HEK293 (cell line): ENCODE measurements at regions not wholly inside any gene's neighbourhood (a gene's known extent, or its start where the extent isn't known, plus 50 kb on each side); places are given as distances from the start of the nearest gene placed in this dataset.

ENCODE experiments used
- CTCF ChIA-PET: fragments of 350-600 bp; formaldehyde crosslinking; extraction: SDS; loops from one replicate; lab custom pipeline; 2021; ENCODE audit warnings: antibody characterized with exemption; lab: Yijun Ruan, JAX
- POLR2A ChIA-PET: fragments of 300-600 bp; formaldehyde crosslinking; extraction: SDS; loops from one replicate; lab custom pipeline; 2020; ENCODE audit warnings: antibody characterized with exemption, inconsistent platforms; lab: Yijun Ruan, JAX
- H3K27ac ChIP-seq: fragments of 200-500 bp; sonication (Bioruptor generic); 2 replicates; pipeline ENCODE4 v1.5.1; 2014; ENCODE audit warnings: low read depth, low read length, control low read depth, inconsistent platforms; ENCODE audit errors: extremely low read depth
- H3K36me3 ChIP-seq, 2 experiments: fragments of 200-500 bp in 1 of 2; sonication (Bioruptor generic) in 1 of 2; 1 replicate in 1 of 2; 2 replicates in 1 of 2; pipeline ENCODE4 v1.5.1; 2014 to 2017; ENCODE audit warnings: inconsistent platforms in 2 of 2, low read length in 2 of 2; ENCODE audit not compliant: control insufficient read depth in 2 of 2, insufficient read depth in 1 of 2
- H3K4me1 ChIP-seq: fragments of 200-500 bp; sonication (Bioruptor generic); 2 replicates; pipeline ENCODE4 v1.5.1; 2014; ENCODE audit warnings: mild to moderate bottlenecking, low read length, inconsistent platforms; ENCODE audit not compliant: control insufficient read depth, insufficient read depth
- H3K4me3 ChIP-seq: 2 replicates; pipeline ENCODE4 v1.5.1; 2011; ENCODE audit warnings: low read depth, mild to moderate bottlenecking, control low read depth, low read length, moderate library complexity
- H3K9me3 ChIP-seq: fragments of 200-500 bp; sonication (Bioruptor generic); 2 replicates; pipeline ENCODE4 v1.5.1; 2014; ENCODE audit warnings: low read depth, low read length, inconsistent platforms; ENCODE audit not compliant: control insufficient read depth, insufficient read depth
- CTCF ChIP-seq: fragments of 450-650 bp; formaldehyde crosslinking; IDR thresholded peaks from 2 replicates; pipeline ENCODE4 v1.5.1; 2016; ENCODE audit warnings: missing biosample characterization, missing genetic modification characterization
- GLI4 ChIP-seq: fragments of 450-650 bp; formaldehyde crosslinking; IDR thresholded peaks from 2 replicates; pipeline ENCODE4 v1.5.1; 2016; ENCODE audit warnings: missing biosample characterization, missing genetic modification characterization
- OSR2 ChIP-seq: fragments of 450-650 bp; formaldehyde crosslinking; IDR thresholded peaks from 2 replicates; pipeline ENCODE4 v1.5.1; 2016; ENCODE audit warnings: missing biosample characterization, missing genetic modification characterization
- SALL2 ChIP-seq: fragments of 450-650 bp; formaldehyde crosslinking; IDR thresholded peaks from 2 replicates; pipeline ENCODE4 v1.5.0; 2017; ENCODE audit warnings: missing biosample characterization, mild to moderate bottlenecking, missing genetic modification characterization, borderline replicate concordance
- WT1 ChIP-seq: fragments of 450-650 bp; formaldehyde crosslinking; IDR thresholded peaks from 2 replicates; pipeline ENCODE4 v1.5.1; 2016; ENCODE audit warnings: missing biosample characterization, missing genetic modification characterization
- ZFP41 ChIP-seq: fragments of 450-650 bp; formaldehyde crosslinking; IDR thresholded peaks from 2 replicates; pipeline ENCODE4 v1.5.1; 2016; ENCODE audit warnings: missing biosample characterization, missing genetic modification characterization, borderline replicate concordance
- ZIC2 ChIP-seq: fragments of 450-650 bp; formaldehyde crosslinking; IDR thresholded peaks from 2 replicates; pipeline ENCODE4 v1.5.1; 2016; ENCODE audit warnings: missing biosample characterization, missing genetic modification characterization
- ZNF169 ChIP-seq: fragments of 450-650 bp; formaldehyde crosslinking; IDR thresholded peaks from 2 replicates; pipeline ENCODE4 v1.5.1; 2016; ENCODE audit warnings: missing biosample characterization, missing genetic modification characterization
- ZNF184 ChIP-seq: fragments of 450-650 bp; IDR thresholded peaks from 2 replicates; pipeline ENCODE4 v1.5.1; 2018; ENCODE audit warnings: missing biosample characterization, mild to moderate bottlenecking, missing genetic modification characterization
- ZNF2 ChIP-seq: fragments of 450-650 bp; formaldehyde crosslinking; IDR thresholded peaks from 2 replicates; pipeline ENCODE4 v1.5.1; 2016; ENCODE audit warnings: missing biosample characterization, missing genetic modification characterization
- ZNF211 ChIP-seq: fragments of 450-650 bp; formaldehyde crosslinking; IDR thresholded peaks from 2 replicates; pipeline ENCODE4 v1.5.1; 2016; ENCODE audit warnings: low read depth, missing biosample characterization, missing genetic modification characterization
- ZNF398 ChIP-seq: fragments of 450-650 bp; formaldehyde crosslinking; IDR thresholded peaks from 2 replicates; pipeline ENCODE4 v1.5.1; 2017; ENCODE audit warnings: missing biosample characterization, missing genetic modification characterization
- ZNF433 ChIP-seq: fragments of 450-650 bp; formaldehyde crosslinking; IDR thresholded peaks from 2 replicates; pipeline ENCODE4 v1.5.1; 2016; ENCODE audit warnings: missing biosample characterization, missing genetic modification characterization, low read depth
- ZNF514 ChIP-seq: fragments of 450-650 bp; formaldehyde crosslinking; IDR thresholded peaks from 2 replicates; pipeline ENCODE4 v1.5.1; 2016; ENCODE audit warnings: missing biosample characterization, missing genetic modification characterization
- ZNF560 ChIP-seq: fragments of 450-650 bp; formaldehyde crosslinking; IDR thresholded peaks from 2 replicates; pipeline ENCODE4 v1.5.1; 2017; ENCODE audit warnings: missing biosample characterization, missing genetic modification characterization, borderline replicate concordance
- ZNF571 ChIP-seq: fragments of 450-650 bp; formaldehyde crosslinking; IDR thresholded peaks from 2 replicates; pipeline ENCODE4 v1.5.0; 2017; ENCODE audit warnings: missing biosample characterization, missing genetic modification characterization
- ZNF621 ChIP-seq: fragments of 450-650 bp; formaldehyde crosslinking; IDR thresholded peaks from 2 replicates; pipeline ENCODE4 v1.5.1; 2017; ENCODE audit warnings: missing biosample characterization, missing genetic modification characterization
- ZNF670 ChIP-seq: fragments of 450-650 bp; formaldehyde crosslinking; IDR thresholded peaks from 2 replicates; pipeline ENCODE4 v1.5.1; 2016; ENCODE audit warnings: missing biosample characterization, missing genetic modification characterization, low read depth
- ZNF701 ChIP-seq: fragments of 450-650 bp; formaldehyde crosslinking; IDR thresholded peaks from 2 replicates; pipeline ENCODE4 v1.5.1; 2016; ENCODE audit warnings: missing biosample characterization, missing genetic modification characterization
- ZNF704 ChIP-seq: fragments of 450-650 bp; formaldehyde crosslinking; IDR thresholded peaks from 2 replicates; pipeline ENCODE4 v1.5.1; 2016; ENCODE audit warnings: missing biosample characterization, missing genetic modification characterization
- ZNF707 ChIP-seq: fragments of 450-650 bp; formaldehyde crosslinking; IDR thresholded peaks from 2 replicates; pipeline ENCODE4 v1.5.1; 2016; ENCODE audit warnings: missing biosample characterization, missing genetic modification characterization
- ZNF837 ChIP-seq: fragments of 450-650 bp; formaldehyde crosslinking; IDR thresholded peaks from 2 replicates; pipeline ENCODE4 v1.5.1; 2016; ENCODE audit warnings: missing biosample characterization, missing genetic modification characterization
- ZSCAN30 ChIP-seq: fragments of 450-650 bp; IDR thresholded peaks from 2 replicates; pipeline ENCODE4 v1.5.1; 2018; ENCODE audit warnings: missing biosample characterization, mild to moderate bottlenecking, missing genetic modification characterization, moderate library complexity
- TF ChIP-seq, protein P1 (sequence below): fragments of 450-650 bp; formaldehyde crosslinking; IDR thresholded peaks from 2 replicates; pipeline ENCODE4 v1.5.1; 2017; ENCODE audit warnings: missing biosample characterization, missing genetic modification characterization
- TF ChIP-seq, protein P2 (sequence below): sonication (generic); formaldehyde crosslinking; IDR thresholded peaks from 2 replicates; pipeline ENCODE4 v1.8.1; 2022; ENCODE audit warnings: mild to moderate bottlenecking, moderate library complexity, missing genetic modification reagents

DNA sequence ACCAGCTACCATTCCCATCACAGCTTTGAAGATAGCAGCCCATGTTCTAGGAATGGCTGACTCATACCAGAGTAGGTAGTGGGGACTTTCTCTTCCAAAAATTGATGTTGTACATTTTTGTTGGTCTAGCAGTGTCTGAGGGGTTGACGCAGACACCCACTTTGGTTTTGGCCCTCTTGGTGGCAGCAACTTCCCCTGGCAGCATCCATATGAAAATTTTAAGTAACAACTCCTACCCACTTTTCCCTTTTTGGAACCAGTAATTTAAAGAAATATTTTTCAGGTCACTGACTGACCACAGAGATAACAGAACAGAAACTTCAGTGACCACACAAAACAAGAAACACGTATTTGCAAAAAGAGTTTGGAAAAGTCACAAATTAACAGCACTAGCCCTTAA is 162.0 kb upstream of the TMCC3 start:
- H3K36me3 ChIP-seq, result no peaks in the 10 kb centered on the region
- no peaks in the 10 kb centered on the region for H3K4me1 ChIP-seq
- CTCF ChIA-PET, result no interaction called here
- TF ChIP-seq ZNF670 (tag by site-specific recombination), result no peak
- no peak for TF ChIP-seq ZNF701 (tag by site-specific recombination)
- TF ChIP-seq ZSCAN30 (tag by site-specific recombination), result no peak
- TF ChIP-seq CTCF (tag by site-specific recombination), result no peak
- no peaks in the 10 kb centered on the region for H3K9me3 ChIP-seq
- H3K4me3 ChIP-seq, result no peak overlapping the region
- H3K27ac ChIP-seq, result no peak overlapping the region
- POLR2A ChIA-PET, result no interaction called here

GRCh38 chr12:94811611-94812010 is 161.3 kb upstream of the TMCC3 start:
- Histone ChIP-seq H3K27ac (no peak overlapping the region), H3K36me3 (no peaks in the 10 kb centered on the region), H3K4me1 (no peaks in the 10 kb centered on the region), H3K9me3 (no peaks in the 10 kb centered on the region), H3K4me3 (no peak overlapping the region)
- CTCF ChIA-PET, result interaction anchor here (0.7 kb wide), 1 partner anchor 691 kb away, joined by 3 read pairs; no protein-coding TSS in a partner anchor
- no peak for TF ChIP-seq ZNF837 (tag by site-specific recombination)
- TF ChIP-seq ZNF704 (tag by site-specific recombination), result no peak
- no peak for TF ChIP-seq ZNF707 (tag by site-specific recombination)
- TF ChIP-seq, protein P1, sequence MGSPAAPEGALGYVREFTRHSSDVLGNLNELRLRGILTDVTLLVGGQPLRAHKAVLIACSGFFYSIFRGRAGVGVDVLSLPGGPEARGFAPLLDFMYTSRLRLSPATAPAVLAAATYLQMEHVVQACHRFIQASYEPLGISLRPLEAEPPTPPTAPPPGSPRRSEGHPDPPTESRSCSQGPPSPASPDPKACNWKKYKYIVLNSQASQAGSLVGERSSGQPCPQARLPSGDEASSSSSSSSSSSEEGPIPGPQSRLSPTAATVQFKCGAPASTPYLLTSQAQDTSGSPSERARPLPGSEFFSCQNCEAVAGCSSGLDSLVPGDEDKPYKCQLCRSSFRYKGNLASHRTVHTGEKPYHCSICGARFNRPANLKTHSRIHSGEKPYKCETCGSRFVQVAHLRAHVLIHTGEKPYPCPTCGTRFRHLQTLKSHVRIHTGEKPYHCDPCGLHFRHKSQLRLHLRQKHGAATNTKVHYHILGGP (tag by site-specific recombination), result no peak
- TF ChIP-seq, protein P2, sequence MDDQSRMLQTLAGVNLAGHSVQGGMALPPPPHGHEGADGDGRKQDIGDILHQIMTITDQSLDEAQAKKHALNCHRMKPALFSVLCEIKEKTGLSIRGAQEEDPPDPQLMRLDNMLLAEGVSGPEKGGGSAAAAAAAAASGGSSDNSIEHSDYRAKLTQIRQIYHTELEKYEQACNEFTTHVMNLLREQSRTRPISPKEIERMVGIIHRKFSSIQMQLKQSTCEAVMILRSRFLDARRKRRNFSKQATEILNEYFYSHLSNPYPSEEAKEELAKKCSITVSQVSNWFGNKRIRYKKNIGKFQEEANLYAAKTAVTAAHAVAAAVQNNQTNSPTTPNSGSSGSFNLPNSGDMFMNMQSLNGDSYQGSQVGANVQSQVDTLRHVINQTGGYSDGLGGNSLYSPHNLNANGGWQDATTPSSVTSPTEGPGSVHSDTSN (CRISPR knock-in tag), result no peak
- no peak for TF ChIP-seq ZNF433
- TF ChIP-seq ZFP41, result no peak
- POLR2A ChIA-PET, result no interaction called here

- POLR2A ChIA-PET, result no interaction called here
- H3K9me3 ChIP-seq, result no peaks in the 10 kb centered on the region
- H3K27ac ChIP-seq, result no peak overlapping the region
- CTCF ChIA-PET, result no interaction called here
- no peaks in the 10 kb centered on the region for H3K4me1 ChIP-seq
- H3K4me3 ChIP-seq, result no peak overlapping the region
- TF ChIP-seq ZNF169 (tag by site-specific recombination) (no peak), ZNF621 (tag by site-specific recombination) (no peak), ZNF398 (tag by site-specific recombination) (no peak), ZNF514 (no peak), ZIC2 (tag by site-specific recombination) (no peak), SALL2 (tag by site-specific recombination) (no peak), WT1 (tag by site-specific recombination) (no peak), GLI4 (tag by site-specific recombination) (no peak), ZNF2 (tag by site-specific recombination) (no peak), ZNF211 (tag by site-specific recombination) (no peak), ZNF560 (tag by site-specific recombination) (no peak), ZNF184 (tag by site-specific recombination) (no peak), ZNF571 (tag by site-specific recombination) (no peak), OSR2 (no peak)
- TF ChIP-seq, all 188 proteins: peak for 0
- H3K36me3 ChIP-seq, result no peaks in the 10 kb centered on the region
Measured at GRCh38 chr12:94807951-94808350, 157.6 kb upstream of the TMCC3 start.
